ENCODE measurements at regions not wholly inside any gene's neighbourhood (a gene's known extent, or its start where the extent isn't known, plus 50 kb on each side); places are given as distances from the start of the nearest gene placed in this dataset.

DNA sequence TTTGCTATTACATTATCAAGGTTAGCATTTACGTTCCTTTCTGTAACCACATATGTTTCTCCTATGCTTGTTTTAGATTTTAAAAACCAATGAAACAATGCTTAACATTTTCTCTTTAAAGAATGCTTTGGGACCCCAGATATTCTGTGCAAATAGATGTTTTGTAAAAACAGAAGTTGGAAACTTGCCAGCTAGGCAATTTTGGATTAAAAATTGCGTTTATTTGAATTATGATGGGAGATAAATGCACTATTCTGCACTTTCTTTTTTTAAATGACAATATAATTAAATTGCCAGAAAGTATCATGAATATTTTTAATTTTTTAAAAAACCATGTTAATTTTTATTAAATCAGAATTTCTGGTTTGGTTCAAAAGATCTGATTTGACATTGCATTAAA lies 81.6 kb downstream of the MACIR start:
- no peaks in the 10 kb centered on the region for H3K36me3 Mint-ChIP-seq (ENCODE audit: insufficient read depth, unreplicated experiment)
- Histone ChIP-seq H3K4me1 (no peaks in the 10 kb centered on the region), H3K4me3 (ENCODE audit: low read depth, low read length) (no peak overlapping the region), H3K9me3 (no peaks in the 10 kb centered on the region), H3K36me3 (ENCODE audit: control insufficient read depth, insufficient read depth, low read length) (no peaks in the 10 kb centered on the region), H3K27me3 (replicated peaks; ENCODE audit: control insufficient read depth, insufficient read depth, low read length) (no peaks in the 10 kb centered on the region)
- no peak for DNase-seq
- no peak overlapping the region for H3K27ac Mint-ChIP-seq (ENCODE audit: unreplicated experiment)
- intact Hi-C loops (cut with micrococcal nuclease; ENCODE audit: unreplicated experiment): no loop called here
- no peaks in the 10 kb centered on the region for H3K27me3 Mint-ChIP-seq (ENCODE audit: insufficient read depth, unreplicated experiment)
- ChIA-PET CTCF (no interaction called here), POLR2A (no interaction called here)
- H3K4me3 Mint-ChIP-seq (ENCODE audit: unreplicated experiment): no peak overlapping the region
- TF ChIP-seq, protein P1, sequence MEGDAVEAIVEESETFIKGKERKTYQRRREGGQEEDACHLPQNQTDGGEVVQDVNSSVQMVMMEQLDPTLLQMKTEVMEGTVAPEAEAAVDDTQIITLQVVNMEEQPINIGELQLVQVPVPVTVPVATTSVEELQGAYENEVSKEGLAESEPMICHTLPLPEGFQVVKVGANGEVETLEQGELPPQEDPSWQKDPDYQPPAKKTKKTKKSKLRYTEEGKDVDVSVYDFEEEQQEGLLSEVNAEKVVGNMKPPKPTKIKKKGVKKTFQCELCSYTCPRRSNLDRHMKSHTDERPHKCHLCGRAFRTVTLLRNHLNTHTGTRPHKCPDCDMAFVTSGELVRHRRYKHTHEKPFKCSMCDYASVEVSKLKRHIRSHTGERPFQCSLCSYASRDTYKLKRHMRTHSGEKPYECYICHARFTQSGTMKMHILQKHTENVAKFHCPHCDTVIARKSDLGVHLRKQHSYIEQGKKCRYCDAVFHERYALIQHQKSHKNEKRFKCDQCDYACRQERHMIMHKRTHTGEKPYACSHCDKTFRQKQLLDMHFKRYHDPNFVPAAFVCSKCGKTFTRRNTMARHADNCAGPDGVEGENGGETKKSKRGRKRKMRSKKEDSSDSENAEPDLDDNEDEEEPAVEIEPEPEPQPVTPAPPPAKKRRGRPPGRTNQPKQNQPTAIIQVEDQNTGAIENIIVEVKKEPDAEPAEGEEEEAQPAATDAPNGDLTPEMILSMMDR (IDR thresholded peaks at IDR 0.05; ENCODE audit: insufficient read depth in 1 of 2, low read depth in 1 of 2, low read length in 1 of 2, severe bottlenecking in 1 of 2, unreplicated experiment in 1 of 2): no peak
- no TSS peak for BruUV-seq (replicated peaks)
- H3K9me3 Mint-ChIP-seq (ENCODE audit: unreplicated experiment): no peaks in the 10 kb centered on the region
- H3K4me1 Mint-ChIP-seq (ENCODE audit: low read depth, unreplicated experiment): no peaks in the 10 kb centered on the region

DNA sequence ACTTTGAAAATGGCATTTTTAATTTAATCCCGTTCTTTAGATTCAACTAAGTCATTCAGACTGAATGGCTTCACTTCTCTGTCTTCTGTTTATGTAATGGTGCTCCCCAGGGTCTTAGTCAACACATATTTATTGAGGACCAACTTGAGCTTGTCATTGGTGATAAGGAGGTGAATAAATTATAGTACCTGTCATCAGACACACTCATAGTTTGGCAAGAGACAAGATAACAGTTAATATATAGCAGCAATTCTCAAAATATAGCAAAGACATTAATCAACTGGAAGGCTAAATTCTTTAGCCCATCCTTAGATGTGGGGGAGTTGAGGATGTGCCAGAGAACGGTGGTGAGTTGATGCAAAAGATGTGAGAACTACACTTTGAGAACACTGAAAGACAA lies 78.4 kb downstream of the MACIR start:
- Histone ChIP-seq H3K4me3 (ENCODE audit: low read depth, low read length) (no peak overlapping the region), H3K9me3 (no peaks in the 10 kb centered on the region), H3K4me1 (no peaks in the 10 kb centered on the region), H3K27me3 (replicated peaks; ENCODE audit: control insufficient read depth, insufficient read depth, low read length) (no peaks in the 10 kb centered on the region), H3K36me3 (ENCODE audit: control insufficient read depth, insufficient read depth, low read length) (no peaks in the 10 kb centered on the region)
- no TSS peak for BruUV-seq (replicated peaks)
- H3K9me3 Mint-ChIP-seq (ENCODE audit: unreplicated experiment): no peaks in the 10 kb centered on the region
- H3K4me1 Mint-ChIP-seq (ENCODE audit: low read depth, unreplicated experiment): no peaks in the 10 kb centered on the region
- H3K36me3 Mint-ChIP-seq (ENCODE audit: insufficient read depth, unreplicated experiment): no peaks in the 10 kb centered on the region
- no peaks in the 10 kb centered on the region for H3K27me3 Mint-ChIP-seq (ENCODE audit: insufficient read depth, unreplicated experiment)
- ChIA-PET CTCF (no interaction called here), POLR2A (no interaction called here)
- no peak for DNase-seq
- H3K4me3 Mint-ChIP-seq (ENCODE audit: unreplicated experiment): no peak overlapping the region
- intact Hi-C loops (cut with micrococcal nuclease; ENCODE audit: unreplicated experiment): no loop called here
- TF ChIP-seq, protein P1 (IDR thresholded peaks at IDR 0.05; ENCODE audit: insufficient read depth in 1 of 2, low read depth in 1 of 2, low read length in 1 of 2, severe bottlenecking in 1 of 2, unreplicated experiment in 1 of 2): no peak
- H3K27ac Mint-ChIP-seq (ENCODE audit: unreplicated experiment): no peak overlapping the region

DNA sequence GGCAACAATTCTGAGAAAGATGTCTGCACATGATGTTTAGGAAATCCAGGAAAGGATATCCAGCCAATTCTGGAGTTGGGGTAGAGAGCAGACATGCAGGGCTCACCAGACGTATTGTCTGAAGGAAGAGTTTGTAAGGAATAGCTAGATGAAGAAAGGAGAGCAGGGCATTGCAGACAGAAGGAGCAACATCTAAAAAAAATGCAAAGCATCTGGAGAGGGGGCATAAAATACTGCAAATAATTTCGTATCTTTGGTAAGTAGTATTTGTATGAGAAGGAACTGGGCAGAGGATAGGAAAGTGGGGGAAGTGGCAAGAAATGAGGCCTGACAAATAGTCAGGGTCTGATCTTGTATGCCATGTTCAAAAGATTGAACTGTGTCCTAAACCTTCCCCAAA lies 74.8 kb downstream of the MACIR start:
- no peaks in the 10 kb centered on the region for H3K9me3 Mint-ChIP-seq (ENCODE audit: unreplicated experiment)
- no peaks in the 10 kb centered on the region for H3K4me1 ChIP-seq
- no peaks in the 10 kb centered on the region for H3K36me3 Mint-ChIP-seq (ENCODE audit: insufficient read depth, unreplicated experiment)
- ChIA-PET CTCF (no interaction called here), POLR2A (no interaction called here)
- TF ChIP-seq, protein P1 (IDR thresholded peaks at IDR 0.05; ENCODE audit: insufficient read depth in 1 of 2, low read depth in 1 of 2, low read length in 1 of 2, severe bottlenecking in 1 of 2, unreplicated experiment in 1 of 2): no peak
- H3K27ac Mint-ChIP-seq (ENCODE audit: unreplicated experiment): no peak overlapping the region
- no TSS peak for BruUV-seq (replicated peaks)
- no peak overlapping the region for H3K4me3 ChIP-seq (ENCODE audit: low read depth, low read length)
- intact Hi-C loops (cut with micrococcal nuclease; ENCODE audit: unreplicated experiment): no loop called here
- no peaks in the 10 kb centered on the region for H3K36me3 ChIP-seq (ENCODE audit: control insufficient read depth, insufficient read depth, low read length)
- no peaks in the 10 kb centered on the region for H3K4me1 Mint-ChIP-seq (ENCODE audit: low read depth, unreplicated experiment)
- DNase-seq: no peak
- no peaks in the 10 kb centered on the region for H3K27me3 Mint-ChIP-seq (ENCODE audit: insufficient read depth, unreplicated experiment)
- H3K9me3 ChIP-seq: no peaks in the 10 kb centered on the region
- H3K4me3 Mint-ChIP-seq (ENCODE audit: unreplicated experiment): no peak overlapping the region
- H3K27me3 ChIP-seq (replicated peaks; ENCODE audit: control insufficient read depth, insufficient read depth, low read length): no peaks in the 10 kb centered on the region; the same call in 1 of the 2 replicates

Data from Caco-2 (cell line).